Spleen (tissue), 11 donors: ENCODE measurements at regions not wholly inside any gene's neighbourhood (a gene's known extent, or its start where the extent isn't known, plus 50 kb on each side); places are given as distances from the start of the nearest gene placed in this dataset.

Source experiments
- DNase-seq: peaks from one replicate; pipeline ENCODE4 v3.0.0-alpha.2; 2020
- H3K27ac ChIP-seq, 8 donors: fragments of 200-600 bp; sonication (generic) in 7 of 8; 1 replicate in 4 of 8; 2 replicates in 4 of 8; pipeline versions ENCODE4 v1.5.0 to v1.8.0; 2016 to 2021; ENCODE audit warnings: inconsistent platforms in 4 of 8, mild to moderate bottlenecking in 4 of 8, moderate library complexity in 1 of 8
- H3K27me3 ChIP-seq, 7 donors: fragments of 200-600 bp; sonication (generic) in 6 of 7; replicated peaks in 1 of 7; 1 replicate in 4 of 7; 2 replicates in 3 of 7; pipeline versions ENCODE4 v1.5.0 to v1.8.0; 2016 to 2021; ENCODE audit warnings: inconsistent platforms in 3 of 7, mild to moderate bottlenecking in 1 of 7
- H3K36me3 ChIP-seq, 6 donors: fragments of 200-600 bp; sonication (generic) in 5 of 6; 1 replicate in 4 of 6; 2 replicates in 2 of 6; pipeline versions ENCODE4 v1.5.0 to v1.8.0; 2016 to 2021; ENCODE audit warnings: inconsistent platforms in 2 of 6
- H3K4me1 ChIP-seq, 6 donors: fragments of 200-600 bp; sonication (generic) in 5 of 6; 1 replicate in 3 of 6; 2 replicates in 3 of 6; pipeline versions ENCODE4 v1.5.0 to v1.8.0; 2016 to 2021; ENCODE audit warnings: inconsistent platforms in 3 of 6
- H3K4me3 ChIP-seq, 8 donors: fragments of 200-600 bp; sonication (generic) in 7 of 8; 1 replicate in 4 of 8; 2 replicates in 4 of 8; pipeline versions ENCODE4 v1.5.0 to v1.8.0; 2016 to 2021; ENCODE audit warnings: inconsistent platforms in 4 of 8, mild to moderate bottlenecking in 4 of 8, moderate library complexity in 2 of 8
- H3K9me3 ChIP-seq, 8 donors: fragments of 200-600 bp; sonication (generic) in 7 of 8; 1 replicate in 4 of 8; 2 replicates in 4 of 8; pipeline versions ENCODE4 v1.5.0 to v1.8.0; 2016 to 2021; ENCODE audit warnings: inconsistent platforms in 4 of 8
- POLR2A ChIP-seq, 3 donors: fragments of 450-650 bp; IDR thresholded peaks; one replicate each; pipeline ENCODE4 v1.5.1; 2017; ENCODE audit warnings: antibody characterized with exemption in 3 of 3, mild to moderate bottlenecking in 1 of 3
- POLR2AphosphoS5 ChIP-seq, 3 donors: sonication (generic); formaldehyde crosslinking; IDR thresholded peaks; one replicate each; pipeline ENCODE4 v1.5.1; 2017; ENCODE audit warnings: antibody characterized with exemption in 3 of 3
- WGBS, 5 donors: extraction: QIAGEN DNeasy Blood & Tissue Kit in 3 of 5; methylation state at CpG; one replicate each; pipeline versions ENCODE4 v1.1.5 to v1.1.7; 2013 to 2018; 5-methylcytosine and 5-hydroxymethylcytosine counted together
- intact Hi-C: fragments of 100-400 bp; cut with DNase I; formaldehyde crosslinking; loops from one replicate; pipeline ENCODE4 v1.15.0; 2023; ENCODE audit warnings: low total_unique reads
- TF ChIP-seq, protein P1 (sequence below), 11 experiments: fragments of 200-600 bp in 7 of 11; fragments of 450-650 bp in 4 of 11; sonication (generic) in 4 of 11; IDR thresholded peaks in 8 of 11; conservative IDR thresholded peaks in 3 of 11; 1 replicate in 7 of 11; 2 replicates in 4 of 11; pipeline versions ENCODE4 v1.4.0 to v1.8.0; 2016 to 2021; ENCODE audit warnings: antibody characterized with exemption in 11 of 11, inconsistent platforms in 4 of 11, mild to moderate bottlenecking in 1 of 11
- donor health status: healthy with polysubstance abuse.
- donor health status: DM: no; HTN: no; CAD: no; lungs with moderate emphysema.
- donor health status: DM: no; HTN: no; CAD: no.
- donor health status: Bipolar disorder and iron deficiency.
- donor health status: healthy.
- donor health status: DM: no; HTN: no; CAD: no.
- donor health status: DM: yes; HTN: yes; CAD: no.

DNA sequence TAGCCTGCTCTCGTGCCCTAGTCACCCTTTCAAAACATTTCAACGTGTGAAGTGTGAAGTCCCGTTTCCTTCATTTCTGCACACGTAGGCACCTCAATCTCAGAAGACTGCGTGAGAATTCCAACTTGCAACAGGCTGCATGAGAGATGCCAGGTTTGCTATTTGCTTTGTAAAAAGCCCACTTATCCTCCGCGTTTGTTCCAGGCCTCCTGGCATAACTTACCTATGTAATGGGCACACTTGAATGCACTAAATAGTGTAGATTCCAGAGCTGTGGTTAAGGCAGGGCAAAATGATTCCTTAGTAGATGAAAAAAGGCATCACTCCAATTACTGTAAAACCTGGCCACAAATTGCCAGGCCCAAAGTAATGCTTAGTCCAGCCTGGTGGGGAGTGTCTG, 179.6 kb downstream of the INO80D start:
- Histone ChIP-seq H3K4me1 (no peaks in the 10 kb centered on the region), H3K4me3 (no peak overlapping the region), H3K36me3 (no peaks in the 10 kb centered on the region), H3K27me3 (peaks cover 0 to 30% (median 0%) of the 10 kb centered on the region in 7 donors), H3K27ac (no peak overlapping the region), H3K9me3 (no peaks in the 10 kb centered on the region)
- intact Hi-C loops: no loop called here
- WGBS, 5 donors: 90 to 95% (median 93%) methylated on average over 7 of the region's 7 CpGs
- DNase-seq: no peak
- TF ChIP-seq POLR2A (IDR thresholded peaks at IDR 0.05) (no peak), POLR2AphosphoS5 (IDR thresholded peaks at IDR 0.05) (no peak)
- TF ChIP-seq, protein P1, sequence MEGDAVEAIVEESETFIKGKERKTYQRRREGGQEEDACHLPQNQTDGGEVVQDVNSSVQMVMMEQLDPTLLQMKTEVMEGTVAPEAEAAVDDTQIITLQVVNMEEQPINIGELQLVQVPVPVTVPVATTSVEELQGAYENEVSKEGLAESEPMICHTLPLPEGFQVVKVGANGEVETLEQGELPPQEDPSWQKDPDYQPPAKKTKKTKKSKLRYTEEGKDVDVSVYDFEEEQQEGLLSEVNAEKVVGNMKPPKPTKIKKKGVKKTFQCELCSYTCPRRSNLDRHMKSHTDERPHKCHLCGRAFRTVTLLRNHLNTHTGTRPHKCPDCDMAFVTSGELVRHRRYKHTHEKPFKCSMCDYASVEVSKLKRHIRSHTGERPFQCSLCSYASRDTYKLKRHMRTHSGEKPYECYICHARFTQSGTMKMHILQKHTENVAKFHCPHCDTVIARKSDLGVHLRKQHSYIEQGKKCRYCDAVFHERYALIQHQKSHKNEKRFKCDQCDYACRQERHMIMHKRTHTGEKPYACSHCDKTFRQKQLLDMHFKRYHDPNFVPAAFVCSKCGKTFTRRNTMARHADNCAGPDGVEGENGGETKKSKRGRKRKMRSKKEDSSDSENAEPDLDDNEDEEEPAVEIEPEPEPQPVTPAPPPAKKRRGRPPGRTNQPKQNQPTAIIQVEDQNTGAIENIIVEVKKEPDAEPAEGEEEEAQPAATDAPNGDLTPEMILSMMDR (IDR thresholded peaks at IDR 0.05 in 8 of 11, conservative IDR thresholded peaks at IDR 0.05 in 3 of 11): no peak

DNA sequence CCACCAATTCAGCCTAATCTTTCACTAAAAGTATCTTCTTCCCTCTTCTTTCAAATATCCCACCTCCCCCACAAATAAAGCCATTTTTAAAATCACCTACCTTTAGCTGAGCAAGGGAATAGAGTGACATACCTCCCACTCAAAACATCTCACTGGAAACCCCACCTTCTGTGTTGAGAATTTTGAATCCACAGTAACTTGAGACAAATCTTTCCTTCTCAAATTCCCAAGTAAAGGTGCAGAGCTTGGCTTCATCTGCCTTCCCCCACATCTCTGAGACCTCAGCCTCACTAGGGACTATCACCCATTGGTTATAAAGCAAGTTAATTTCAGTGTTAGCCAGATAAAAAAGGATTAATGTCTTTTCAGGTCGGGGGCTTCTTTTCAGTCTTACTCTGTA, 180.4 kb downstream of the INO80D start:
- WGBS, 5 donors: 74 to 83% (median 78%) methylated on average over 1 of the region's 1 CpG
- Histone ChIP-seq H3K27ac (no peak overlapping the region), H3K36me3 (no peaks in the 10 kb centered on the region), H3K4me3 (no peak overlapping the region), H3K27me3 (peaks cover 0 to 23% (median 0%) of the 10 kb centered on the region in 7 donors), H3K9me3 (no peaks in the 10 kb centered on the region), H3K4me1 (no peaks in the 10 kb centered on the region)
- TF ChIP-seq POLR2A (IDR thresholded peaks at IDR 0.05): no peak
- TF ChIP-seq, protein P1 (IDR thresholded peaks at IDR 0.05 in 8 of 11, conservative IDR thresholded peaks at IDR 0.05 in 3 of 11): no peak
- no peak for TF ChIP-seq POLR2AphosphoS5 (IDR thresholded peaks at IDR 0.05)
- DNase-seq: no peak
- intact Hi-C loops: no loop called here

- no peaks in the 10 kb centered on the region for H3K36me3 ChIP-seq
- H3K4me1 ChIP-seq: no peaks in the 10 kb centered on the region
- peaks cover 0 to 16% (median 0%) of the 10 kb centered on the region in 7 donors for H3K27me3 ChIP-seq
- 77 to 91% (median 84%) methylated on average over 2 of the region's 2 CpGs for WGBS, 5 donors
- TF ChIP-seq, protein P1 (IDR thresholded peaks at IDR 0.05 in 8 of 11, conservative IDR thresholded peaks at IDR 0.05 in 3 of 11): no peak
- no peak for TF ChIP-seq POLR2AphosphoS5 (IDR thresholded peaks at IDR 0.05)
- no peak for TF ChIP-seq POLR2A (IDR thresholded peaks at IDR 0.05)
- intact Hi-C loops: no loop called here
- peaks cover 0 to 2% (median 0%) of the 10 kb centered on the region in 8 donors for H3K9me3 ChIP-seq
- no peak overlapping the region for H3K27ac ChIP-seq
- no peak for DNase-seq
- H3K4me3 ChIP-seq: no peak overlapping the region
These were observed 181.1 kb downstream of the INO80D start for GRCh38 chr2:205904873-205905272.

- WGBS, 5 donors: 56 to 71% (median 58%) methylated on average over 10 of the region's 10 CpGs
- Histone ChIP-seq H3K4me3 (no peak overlapping the region), H3K27me3 (peaks cover 0 to 7% (median 0%) of the 10 kb centered on the region in 7 donors), H3K36me3 (no peaks in the 10 kb centered on the region), H3K4me1 (no peaks in the 10 kb centered on the region), H3K27ac (no peak overlapping the region), H3K9me3 (peaks cover 0 to 14% (median 3%) of the 10 kb centered on the region in 8 donors)
- TF ChIP-seq, protein P1 (IDR thresholded peaks at IDR 0.05 in 8 of 11, conservative IDR thresholded peaks at IDR 0.05 in 3 of 11): peak in 8 of 11 experiments; percentile 17 to 60 (median 47)
- TF ChIP-seq POLR2AphosphoS5 (IDR thresholded peaks at IDR 0.05): no peak
- no peak for TF ChIP-seq POLR2A (IDR thresholded peaks at IDR 0.05)
- intact Hi-C loops: no loop called here
- no peak for DNase-seq
These were observed 182.3 kb downstream of the INO80D start for GRCh38 chr2:205903549-205904129.
